Activated naive CD4-positive, alpha-beta T cell treated with anti-CD3 and anti-CD28 coated beads for 36 hours (primary cell): ENCODE measurements at regions not wholly inside any gene's neighbourhood (a gene's known extent, or its start where the extent isn't known, plus 50 kb on each side); places are given as distances from the start of the nearest gene placed in this dataset.

Experiments
- CTCF ChIA-PET: fragments of 350-600 bp; sonication (Branson Sonifier 250); formaldehyde crosslinking; loops from one replicate; lab custom pipeline; 2021; ENCODE audit warnings: antibody characterized with exemption; lab: Charles Lee
- DNase-seq: peaks from one replicate; pipeline ENCODE4 v3.0.0-alpha.2; 2020
- H3K27ac Mint-ChIP-seq: one replicate; pipeline ENCODE4 v1.8.0; 2021; ENCODE audit warnings: mild to moderate bottlenecking, mixed read lengths
- H3K27me3 Mint-ChIP-seq: one replicate; pipeline ENCODE4 v1.8.0; 2021; ENCODE audit warnings: low read depth, mixed read lengths
- H3K36me3 Mint-ChIP-seq: one replicate; pipeline ENCODE4 v1.8.0; 2021; ENCODE audit warnings: low read depth, mixed read lengths
- H3K4me1 Mint-ChIP-seq: one replicate; pipeline ENCODE4 v1.8.0; 2021; ENCODE audit warnings: low read depth, mixed read lengths
- H3K4me3 Mint-ChIP-seq: one replicate; pipeline ENCODE4 v1.8.0; 2021; ENCODE audit warnings: mild to moderate bottlenecking, moderate library complexity, mixed read lengths
- H3K9me3 Mint-ChIP-seq: one replicate; pipeline ENCODE4 v1.8.0; 2021; ENCODE audit warnings: mixed read lengths
- intact Hi-C: fragments of 100-400 bp; cut with micrococcal nuclease; formaldehyde crosslinking; loops from one replicate; pipeline ENCODE4 v1.15.1; 2023

DNA sequence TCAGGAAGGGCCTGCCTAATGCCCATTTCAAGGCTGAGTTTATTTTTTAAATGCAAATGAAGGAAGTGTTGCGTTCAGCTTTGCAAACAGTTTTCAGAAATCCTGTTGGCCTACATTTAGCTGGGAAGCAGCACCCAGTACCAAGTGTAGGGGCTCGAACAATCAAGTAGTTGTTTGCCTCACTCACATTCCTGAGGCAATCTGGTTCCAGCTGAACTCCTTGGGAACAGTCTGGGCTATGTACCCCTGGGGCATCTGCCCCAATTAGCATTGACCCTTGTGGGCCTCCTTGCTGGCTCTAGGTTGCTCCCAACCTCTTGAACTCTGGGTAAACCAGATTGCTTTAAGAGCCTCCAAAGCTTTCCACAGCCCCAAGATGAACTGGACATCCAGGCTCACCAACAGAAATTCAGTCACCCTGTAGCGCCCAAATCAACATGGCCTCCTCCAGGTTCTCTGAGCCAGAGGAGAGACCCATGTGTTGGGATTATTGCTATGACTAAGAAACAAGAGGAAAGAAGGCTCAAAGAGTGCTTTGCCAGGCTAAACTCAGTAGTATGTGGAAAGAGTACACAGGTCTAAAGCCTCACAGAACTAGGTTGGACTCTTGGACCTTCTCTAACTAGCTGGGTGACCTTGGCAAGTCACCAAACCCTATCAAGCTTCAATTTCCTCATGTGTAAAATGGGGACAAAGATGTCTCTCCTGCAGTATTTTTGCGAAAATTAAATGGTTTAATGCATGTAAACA, 532.7 kb downstream of the SOX2 start:
- intact Hi-C loops = no loop called here
- H3K27me3 Mint-ChIP-seq = no peaks in the 10 kb centered on the region

DNA sequence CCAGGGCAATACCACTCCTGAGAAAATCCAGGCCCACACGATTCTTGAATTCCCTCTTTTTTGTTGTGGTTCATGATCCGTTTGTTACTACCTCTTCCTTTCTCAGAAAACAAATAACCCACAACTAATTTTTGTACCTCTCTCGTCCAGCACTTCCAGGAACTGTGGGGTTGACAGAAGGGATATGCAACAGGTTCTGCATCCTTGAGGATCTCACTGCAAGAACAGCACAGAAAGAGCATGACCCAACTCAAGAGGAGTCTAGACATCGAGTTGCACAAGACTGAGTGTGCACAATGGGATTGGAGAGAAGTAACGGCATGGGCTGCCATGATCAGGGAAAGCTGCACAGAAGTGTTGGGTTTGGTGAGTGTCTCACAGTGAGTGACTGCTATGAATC, 533.3 kb downstream of the SOX2 start:
- Mint-ChIP-seq H3K27ac (no peak overlapping the region), H3K4me3 (no peak overlapping the region), H3K36me3 (no peaks in the 10 kb centered on the region), H3K9me3 (no peaks in the 10 kb centered on the region), H3K27me3 (no peaks in the 10 kb centered on the region), H3K4me1 (no peaks in the 10 kb centered on the region)
- no peak for DNase-seq
- CTCF ChIA-PET = no interaction called here
- intact Hi-C loops = loop anchor here (5.0 kb wide), 1 partner anchor 437 kb away; no protein-coding TSS in a partner anchor

More for the DNA sequence above, 532.7 kb downstream of the SOX2 start:
- Mint-ChIP-seq H3K36me3 (no peaks in the 10 kb centered on the region), H3K27ac (no peak overlapping the region), H3K4me1 (no peaks in the 10 kb centered on the region), H3K4me3 (no peak overlapping the region), H3K9me3 (no peaks in the 10 kb centered on the region)
- DNase-seq = no peak
- CTCF ChIA-PET = no interaction called here

DNA sequence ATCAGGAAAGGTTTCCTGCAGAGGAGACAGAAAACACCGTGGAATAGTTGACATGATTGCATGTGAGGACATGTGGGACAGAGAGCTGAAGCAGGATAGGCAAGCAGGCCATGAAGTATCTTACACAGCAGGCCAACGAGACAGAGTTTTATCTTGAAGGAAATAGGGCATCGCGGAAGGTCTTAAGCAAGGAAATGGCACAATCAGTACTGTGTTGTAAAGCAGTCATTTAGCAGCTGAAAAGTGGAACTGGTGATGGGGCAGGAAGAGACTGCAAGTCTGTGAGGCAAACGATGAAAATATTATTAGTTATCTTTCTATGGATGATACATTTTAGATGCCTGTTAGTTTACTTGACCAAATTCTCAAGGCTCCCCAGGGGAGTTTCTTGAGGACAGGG, 535.1 kb downstream of the SOX2 start:
- no peaks in the 10 kb centered on the region for H3K36me3 Mint-ChIP-seq
- H3K27me3 Mint-ChIP-seq = no peaks in the 10 kb centered on the region
- H3K9me3 Mint-ChIP-seq = no peaks in the 10 kb centered on the region
- no peak overlapping the region for H3K27ac Mint-ChIP-seq
- CTCF ChIA-PET = no interaction called here
- no peak for DNase-seq
- intact Hi-C loops = loop anchor here (5.0 kb wide), 1 partner anchor 435 kb away; no protein-coding TSS in a partner anchor
- no peak overlapping the region for H3K4me3 Mint-ChIP-seq
- no peaks in the 10 kb centered on the region for H3K4me1 Mint-ChIP-seq

DNA sequence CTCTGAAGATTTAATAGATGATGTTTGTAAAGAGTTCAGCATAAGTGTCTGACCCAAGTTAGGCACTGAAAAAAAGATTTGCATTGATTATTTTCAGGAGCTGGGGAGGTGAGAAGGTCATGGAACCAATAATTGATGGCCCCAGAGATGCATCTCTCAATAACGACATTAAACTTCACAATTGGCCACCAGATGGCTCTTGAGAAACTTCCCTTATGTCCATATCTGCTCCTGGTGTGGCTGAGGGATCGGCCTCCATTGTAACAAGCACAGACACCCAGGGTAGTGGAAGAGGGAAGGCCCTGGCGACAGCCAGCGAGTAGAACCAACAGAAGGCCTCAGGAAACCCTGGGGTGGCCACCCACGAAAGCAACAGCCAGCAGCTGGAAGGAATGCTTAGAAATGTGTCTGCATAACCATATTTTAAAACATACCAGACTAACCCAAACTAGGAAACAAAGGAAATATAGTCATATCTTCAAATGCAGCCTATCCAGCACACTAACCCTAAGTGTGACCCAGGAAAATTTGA, 536.7 kb downstream of the SOX2 start:
- Mint-ChIP-seq H3K27ac (no peak overlapping the region), H3K36me3 (no peaks in the 10 kb centered on the region), H3K9me3 (no peaks in the 10 kb centered on the region), H3K4me3 (no peak overlapping the region), H3K4me1 (no peaks in the 10 kb centered on the region), H3K27me3 (no peaks in the 10 kb centered on the region)
- intact Hi-C loops = loop anchor here (5.0 kb wide), 1 partner anchor 434 kb away; no protein-coding TSS in a partner anchor
- no peak for DNase-seq
- CTCF ChIA-PET = no interaction called here

DNA sequence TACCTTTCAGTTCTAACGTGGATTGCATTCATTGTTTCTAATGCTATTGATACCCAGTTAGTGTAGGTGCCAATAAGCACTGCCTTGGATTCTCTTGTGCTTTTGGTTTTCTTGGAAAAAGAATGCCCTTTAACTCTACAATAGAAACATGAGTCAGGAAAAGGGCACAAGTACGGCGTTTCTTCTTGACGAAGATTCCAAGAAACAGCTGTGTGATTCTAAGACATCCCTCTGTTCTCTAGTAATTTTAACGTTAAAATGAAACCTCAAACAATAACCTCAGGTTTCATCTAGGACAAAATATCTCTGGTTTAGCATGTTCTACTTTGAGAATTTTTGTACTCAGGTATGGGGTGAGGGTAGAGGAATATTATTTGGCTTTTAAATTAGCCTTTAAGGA, 540.5 kb upstream of the ATP11B start:
- H3K4me1 Mint-ChIP-seq = no peaks in the 10 kb centered on the region
- H3K9me3 Mint-ChIP-seq = no peaks in the 10 kb centered on the region
- no peak overlapping the region for H3K4me3 Mint-ChIP-seq
- no peak for DNase-seq
- CTCF ChIA-PET = no interaction called here
- no peak overlapping the region for H3K27ac Mint-ChIP-seq
- H3K27me3 Mint-ChIP-seq = no peaks in the 10 kb centered on the region
- intact Hi-C loops = no loop called here
- H3K36me3 Mint-ChIP-seq = no peaks in the 10 kb centered on the region

DNA sequence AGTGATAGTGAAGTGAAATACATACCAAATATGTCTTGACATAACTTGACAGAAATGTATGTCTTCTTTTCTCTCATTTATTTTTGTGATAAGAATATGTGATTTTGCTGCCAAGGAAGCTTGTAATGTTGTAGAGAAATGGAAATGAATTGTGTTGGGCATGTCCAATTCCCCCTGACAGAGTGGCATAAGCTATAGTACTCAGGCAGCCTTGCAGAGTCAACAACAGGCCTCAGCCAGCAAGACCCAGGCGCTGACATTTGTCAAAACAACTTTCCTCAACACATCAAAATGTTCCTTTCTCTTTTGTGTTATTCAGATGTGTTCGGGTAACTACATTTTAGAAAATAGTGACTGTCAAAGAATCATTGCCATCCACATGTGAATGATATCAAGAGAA, 538.1 kb upstream of the ATP11B start:
- H3K27ac Mint-ChIP-seq = no peak overlapping the region
- intact Hi-C loops = no loop called here
- no peaks in the 10 kb centered on the region for H3K4me1 Mint-ChIP-seq
- no peak overlapping the region for H3K4me3 Mint-ChIP-seq
- no peaks in the 10 kb centered on the region for H3K36me3 Mint-ChIP-seq
- H3K27me3 Mint-ChIP-seq = peaks cover 2% of the 10 kb centered on the region
- no peak for DNase-seq
- CTCF ChIA-PET = no interaction called here
- no peaks in the 10 kb centered on the region for H3K9me3 Mint-ChIP-seq

DNA sequence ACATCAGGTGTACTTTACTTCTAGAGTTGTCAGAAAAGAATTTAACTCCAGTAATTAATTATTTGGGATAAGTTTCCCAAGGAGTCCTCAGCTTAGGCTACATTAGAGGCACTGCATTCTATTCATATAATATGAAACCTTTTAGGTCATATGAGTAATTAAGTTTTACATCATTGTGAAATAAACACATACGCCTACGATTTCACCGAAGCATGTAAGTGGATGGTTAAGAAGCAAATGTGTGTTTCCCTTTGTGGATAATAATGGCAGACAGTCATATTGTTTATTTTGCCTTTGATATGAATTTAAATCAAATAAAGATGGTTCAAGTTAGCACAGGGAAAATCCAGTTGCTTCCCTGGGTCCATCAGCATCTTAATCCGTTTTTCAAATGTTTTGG, 535.9 kb upstream of the ATP11B start:
- Mint-ChIP-seq H3K4me3 (no peak overlapping the region), H3K36me3 (no peaks in the 10 kb centered on the region), H3K4me1 (no peaks in the 10 kb centered on the region), H3K9me3 (no peaks in the 10 kb centered on the region), H3K27me3 (peaks cover 5% of the 10 kb centered on the region), H3K27ac (no peak overlapping the region)
- DNase-seq = no peak
- CTCF ChIA-PET = no interaction called here
- intact Hi-C loops = no loop called here

DNA sequence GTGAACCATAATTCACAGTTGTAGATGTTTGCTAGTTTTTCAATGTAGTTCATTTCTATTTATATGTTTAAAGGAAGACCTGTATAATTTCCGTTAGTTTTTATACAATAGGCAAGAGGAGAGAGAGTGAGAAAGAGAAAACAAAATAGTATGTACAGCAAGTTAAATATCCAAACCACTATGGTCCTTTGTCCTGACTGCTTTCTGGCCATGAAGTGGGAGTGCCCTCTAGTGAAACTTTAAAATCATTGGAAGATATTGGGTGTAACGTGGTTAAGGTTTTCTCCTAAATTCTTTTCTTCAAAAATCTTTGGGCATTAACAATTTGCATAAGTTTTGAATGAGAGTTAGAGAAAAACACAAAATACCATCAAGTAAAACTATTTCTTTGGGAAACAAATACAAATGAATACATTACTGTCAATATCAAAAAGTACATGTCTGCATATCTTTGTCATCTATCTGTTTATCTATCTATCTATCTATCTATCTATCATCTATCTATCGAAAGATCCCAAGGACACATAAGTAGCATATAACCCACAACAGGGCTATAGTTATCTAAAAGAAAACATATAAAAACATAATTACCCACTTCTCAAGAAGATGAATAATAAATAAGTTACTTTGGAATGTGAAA, 534.6 kb upstream of the ATP11B start:
- Mint-ChIP-seq H3K27me3 (peaks cover 7% of the 10 kb centered on the region), H3K4me1 (no peaks in the 10 kb centered on the region), H3K9me3 (no peaks in the 10 kb centered on the region), H3K36me3 (no peaks in the 10 kb centered on the region), H3K4me3 (no peak overlapping the region), H3K27ac (no peak overlapping the region)
- CTCF ChIA-PET = no interaction called here
- intact Hi-C loops = loop anchor here (1.0 kb wide), 1 partner anchor 549 kb away; no protein-coding TSS in a partner anchor
- no peak for DNase-seq

DNA sequence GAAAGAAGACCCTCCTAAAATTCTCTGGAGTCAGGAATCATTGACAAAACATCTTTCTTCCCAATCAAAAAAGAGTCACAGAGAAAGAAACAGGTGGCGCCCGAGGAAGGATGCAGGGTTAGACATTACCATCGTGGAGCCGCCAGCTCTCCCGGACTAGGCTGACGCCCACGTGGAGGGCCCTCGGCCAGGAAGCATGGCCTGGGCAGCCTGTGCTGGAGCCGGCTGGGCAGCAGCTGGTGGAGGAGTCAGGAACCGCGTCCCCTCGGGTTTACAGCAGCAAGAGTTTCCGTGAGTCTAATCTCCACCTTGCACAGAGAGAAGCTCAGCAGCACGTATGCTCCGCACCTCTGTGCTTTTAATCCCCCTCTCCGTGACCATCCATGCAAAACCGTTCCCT, 533.7 kb upstream of the ATP11B start:
- CTCF ChIA-PET = interaction anchor here (0.6 kb wide), 1 partner anchor 243 kb away, joined by 3 read pairs; no protein-coding TSS in a partner anchor
- no peaks in the 10 kb centered on the region for H3K4me1 Mint-ChIP-seq
- intact Hi-C loops = no loop called here

DNA sequence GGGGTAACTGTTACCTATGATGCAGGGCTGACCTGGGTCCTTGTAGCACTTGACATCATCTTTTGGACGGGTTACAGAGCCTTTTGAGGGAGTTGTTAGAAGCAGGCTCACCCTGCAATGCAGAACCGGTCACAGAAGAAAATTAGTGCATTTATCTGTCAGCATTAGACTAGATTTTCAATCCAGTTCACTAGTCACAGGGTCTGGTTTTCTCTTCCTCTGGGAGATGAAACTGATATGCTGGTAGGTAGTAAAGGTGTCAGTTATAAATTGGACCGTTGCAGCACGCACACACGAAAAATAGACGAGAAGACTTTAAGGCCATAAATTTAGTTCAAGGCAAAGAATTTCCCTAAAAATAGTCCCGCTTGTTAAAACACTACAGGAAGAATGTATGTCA, 532.3 kb upstream of the ATP11B start:
- CTCF ChIA-PET = no interaction called here
- no peaks in the 10 kb centered on the region for H3K9me3 Mint-ChIP-seq
- H3K4me3 Mint-ChIP-seq = no peak overlapping the region
- intact Hi-C loops = no loop called here
- DNase-seq = no peak
- H3K27me3 Mint-ChIP-seq = peaks cover 7% of the 10 kb centered on the region
- H3K27ac Mint-ChIP-seq = no peak overlapping the region
- H3K4me1 Mint-ChIP-seq = no peaks in the 10 kb centered on the region
- no peaks in the 10 kb centered on the region for H3K36me3 Mint-ChIP-seq

More for the DNA sequence above, 533.7 kb upstream of the ATP11B start:
- DNase-seq = no peak
- no peak overlapping the region for H3K27ac Mint-ChIP-seq
- peaks cover 7% of the 10 kb centered on the region for H3K27me3 Mint-ChIP-seq
- H3K4me3 Mint-ChIP-seq = no peak overlapping the region
- H3K36me3 Mint-ChIP-seq = no peaks in the 10 kb centered on the region
- H3K9me3 Mint-ChIP-seq = no peaks in the 10 kb centered on the region

DNA sequence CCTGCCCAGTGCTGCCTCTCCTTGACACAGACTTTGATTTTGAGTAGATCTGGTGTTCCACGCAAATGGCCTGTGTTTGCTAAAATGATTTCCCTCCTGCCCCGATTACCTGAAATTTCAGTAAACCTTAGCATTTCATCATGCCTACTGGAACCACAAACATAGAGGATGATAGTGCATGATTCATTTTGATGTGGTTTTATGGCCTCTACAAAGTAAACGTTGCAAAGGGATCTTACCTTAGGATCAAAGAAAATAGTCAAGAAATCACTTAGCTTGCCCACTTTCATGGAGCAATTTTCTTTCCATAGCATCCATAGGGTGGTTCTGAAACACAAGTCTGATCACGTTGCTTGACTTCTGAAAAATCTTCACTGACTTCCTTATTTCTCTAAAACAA, 524.6 kb upstream of the ATP11B start:
- no peak overlapping the region for H3K4me3 Mint-ChIP-seq
- no peaks in the 10 kb centered on the region for H3K9me3 Mint-ChIP-seq
- H3K27me3 Mint-ChIP-seq = no peaks in the 10 kb centered on the region
- intact Hi-C loops = no loop called here
- CTCF ChIA-PET = no interaction called here
- H3K4me1 Mint-ChIP-seq = no peaks in the 10 kb centered on the region
- no peak for DNase-seq
- no peaks in the 10 kb centered on the region for H3K36me3 Mint-ChIP-seq
- no peak overlapping the region for H3K27ac Mint-ChIP-seq

DNA sequence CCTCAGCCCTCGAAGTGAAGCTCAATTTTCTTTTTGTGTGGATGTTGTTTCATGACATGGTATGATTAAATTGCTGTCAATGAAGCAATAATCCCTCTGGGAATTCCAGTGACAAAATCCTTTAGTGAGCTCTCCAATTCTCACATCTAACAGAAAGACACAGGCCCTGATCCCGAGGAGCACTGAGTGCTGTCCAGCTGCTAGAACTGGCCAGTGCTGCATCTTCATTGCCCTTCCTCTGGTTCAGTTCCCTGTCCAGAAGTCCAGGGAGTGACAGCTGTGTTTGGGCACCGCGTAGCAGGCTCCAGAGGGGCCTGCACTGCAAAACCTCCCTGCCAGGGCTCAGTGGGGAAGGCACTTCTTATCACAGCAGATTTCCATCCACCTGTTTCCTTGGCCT, 516.8 kb upstream of the ATP11B start:
- no peak for DNase-seq
- H3K9me3 Mint-ChIP-seq = no peaks in the 10 kb centered on the region
- H3K27me3 Mint-ChIP-seq = peaks cover 4% of the 10 kb centered on the region
- H3K4me3 Mint-ChIP-seq = no peak overlapping the region
- CTCF ChIA-PET = no interaction called here
- intact Hi-C loops = no loop called here
- no peaks in the 10 kb centered on the region for H3K36me3 Mint-ChIP-seq
- no peaks in the 10 kb centered on the region for H3K4me1 Mint-ChIP-seq
- no peak overlapping the region for H3K27ac Mint-ChIP-seq

DNA sequence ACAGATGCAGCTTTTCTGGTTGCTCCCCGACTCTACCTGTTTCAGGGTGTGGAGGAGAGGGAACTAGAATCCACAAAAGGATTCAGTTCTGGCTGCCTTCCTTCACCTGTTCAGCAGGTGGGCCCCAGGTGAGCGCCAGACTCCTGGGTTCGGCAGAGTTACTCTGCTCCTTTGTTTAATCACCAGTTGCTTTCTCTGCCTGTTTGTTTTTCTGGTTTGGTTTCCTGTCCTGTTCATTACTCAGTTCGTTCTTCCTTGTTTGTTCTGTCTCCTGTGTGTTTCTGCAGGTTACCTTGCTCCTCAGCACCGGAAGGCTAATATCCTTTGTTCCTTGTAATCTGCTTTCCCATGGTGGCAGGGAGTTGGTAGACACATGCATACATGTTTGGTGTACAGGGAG, 508.5 kb upstream of the ATP11B start:
- CTCF ChIA-PET = no interaction called here
- intact Hi-C loops = no loop called here
- Mint-ChIP-seq H3K36me3 (no peaks in the 10 kb centered on the region), H3K4me1 (no peaks in the 10 kb centered on the region), H3K4me3 (no peak overlapping the region), H3K9me3 (no peaks in the 10 kb centered on the region), H3K27me3 (no peaks in the 10 kb centered on the region), H3K27ac (no peak overlapping the region)
- DNase-seq = no peak
